Gastroesophageal sphincter (tissue), 4 donors: ENCODE measurements at regions not wholly inside any gene's neighbourhood (a gene's known extent, or its start where the extent isn't known, plus 50 kb on each side); places are given as distances from the start of the nearest gene placed in this dataset.
A peak's percentile ranks its signal among the peaks of the same experiment; 100 is the strongest.

ENCODE experiments used
- ATAC-seq: fragments of 150-250 bp; one replicate; pipeline ENCODE4 v1.9.1; 2016; ENCODE audit warnings: mild to moderate bottlenecking, moderate library complexity
- H3K27ac ChIP-seq, 4 donors: fragments of 200-600 bp; sonication (generic) in 3 of 4; 1 replicate in 3 of 4; 2 replicates in 1 of 4; pipeline ENCODE4 v1.5.1; 2016 to 2019
- H3K27me3 ChIP-seq: fragments of 200-600 bp; sonication (generic); one replicate; pipeline ENCODE4 v1.5.1; 2019
- H3K36me3 ChIP-seq, 2 donors: fragments of 200-600 bp; sonication (generic); one replicate each; pipeline ENCODE4 v1.5.1; 2019; ENCODE audit warnings: control low read depth in 1 of 2
- H3K4me1 ChIP-seq, 3 donors: fragments of 200-600 bp; sonication (generic); 1 replicate in 2 of 3; 2 replicates in 1 of 3; pipeline ENCODE4 v1.5.1; 2016 to 2019; ENCODE audit warnings: control low read depth in 2 of 3
- H3K4me3 ChIP-seq, 2 donors: fragments of 200-600 bp; sonication (generic); one replicate each; pipeline ENCODE4 v1.5.1; 2019; ENCODE audit warnings: mild to moderate bottlenecking in 1 of 2, moderate library complexity in 1 of 2
- H3K9me3 ChIP-seq, 3 donors: fragments of 200-600 bp; sonication (generic); one replicate each; pipeline ENCODE4 v1.5.1; 2017 to 2019; ENCODE audit warnings: control low read depth in 2 of 3
- EP300 ChIP-seq: sonication (generic); formaldehyde crosslinking; IDR thresholded peaks from one replicate; pipeline ENCODE4 v1.6.1; 2017; ENCODE audit warnings: antibody characterized with exemption, mild to moderate bottlenecking
- POLR2A ChIP-seq, 2 donors: fragments of 450-650 bp; IDR thresholded peaks; one replicate each; pipeline ENCODE4 v1.6.1; 2017; ENCODE audit warnings: antibody characterized with exemption in 2 of 2, mild to moderate bottlenecking in 2 of 2, moderate library complexity in 1 of 2
- POLR2AphosphoS5 ChIP-seq: sonication (generic); formaldehyde crosslinking; IDR thresholded peaks from one replicate; pipeline ENCODE4 v1.6.1; 2017; ENCODE audit warnings: antibody characterized with exemption
- WGBS, 2 donors: methylation state at CpG; one replicate each; pipeline ENCODE4 v1.1.5; 2018; ENCODE audit warnings: low coverage in 1 of 2; 5-methylcytosine and 5-hydroxymethylcytosine counted together
- TF ChIP-seq, protein P1 (sequence below), 4 experiments: fragments of 200-600 bp in 2 of 4; fragments of 450-650 bp in 2 of 4; sonication (generic) in 1 of 4; IDR thresholded peaks; one replicate each; pipeline ENCODE4 v1.5.1; 2017 to 2019; ENCODE audit warnings: antibody characterized with exemption in 4 of 4, mild to moderate bottlenecking in 2 of 4, moderate library complexity in 2 of 4

DNA sequence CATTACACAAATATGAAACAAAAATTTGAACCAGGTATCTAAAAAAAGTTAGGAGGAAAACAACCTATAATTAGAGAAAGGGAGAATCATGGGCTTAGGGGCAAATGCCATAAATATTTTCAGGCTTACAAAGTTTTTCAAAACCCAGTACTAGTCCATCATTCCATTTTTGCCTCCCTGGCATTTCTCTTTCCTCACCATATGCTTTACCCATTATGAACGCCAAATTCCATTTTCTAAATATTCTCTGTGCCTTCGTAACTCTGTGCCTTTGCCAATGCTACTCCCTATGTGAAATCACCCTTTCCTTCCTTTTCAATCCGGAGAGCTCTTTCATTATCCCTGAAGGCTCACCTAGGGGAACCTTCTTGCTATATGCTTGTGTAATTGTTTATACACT lies 434.1 kb downstream of the ZSWIM6 start:
- WGBS, 2 donors: 81 to 82% methylated on average over 3 of the region's 3 CpGs
- no peak for ATAC-seq
- TF ChIP-seq, protein P1, sequence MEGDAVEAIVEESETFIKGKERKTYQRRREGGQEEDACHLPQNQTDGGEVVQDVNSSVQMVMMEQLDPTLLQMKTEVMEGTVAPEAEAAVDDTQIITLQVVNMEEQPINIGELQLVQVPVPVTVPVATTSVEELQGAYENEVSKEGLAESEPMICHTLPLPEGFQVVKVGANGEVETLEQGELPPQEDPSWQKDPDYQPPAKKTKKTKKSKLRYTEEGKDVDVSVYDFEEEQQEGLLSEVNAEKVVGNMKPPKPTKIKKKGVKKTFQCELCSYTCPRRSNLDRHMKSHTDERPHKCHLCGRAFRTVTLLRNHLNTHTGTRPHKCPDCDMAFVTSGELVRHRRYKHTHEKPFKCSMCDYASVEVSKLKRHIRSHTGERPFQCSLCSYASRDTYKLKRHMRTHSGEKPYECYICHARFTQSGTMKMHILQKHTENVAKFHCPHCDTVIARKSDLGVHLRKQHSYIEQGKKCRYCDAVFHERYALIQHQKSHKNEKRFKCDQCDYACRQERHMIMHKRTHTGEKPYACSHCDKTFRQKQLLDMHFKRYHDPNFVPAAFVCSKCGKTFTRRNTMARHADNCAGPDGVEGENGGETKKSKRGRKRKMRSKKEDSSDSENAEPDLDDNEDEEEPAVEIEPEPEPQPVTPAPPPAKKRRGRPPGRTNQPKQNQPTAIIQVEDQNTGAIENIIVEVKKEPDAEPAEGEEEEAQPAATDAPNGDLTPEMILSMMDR (IDR thresholded peaks at IDR 0.05): no peak
- TF ChIP-seq POLR2A (IDR thresholded peaks at IDR 0.05): no peak
- no peak for TF ChIP-seq EP300
- no peak for TF ChIP-seq POLR2AphosphoS5
- Histone ChIP-seq H3K36me3 (no peaks in the 10 kb centered on the region), H3K4me1 (no peaks in the 10 kb centered on the region), H3K27me3 (no peaks in the 10 kb centered on the region), H3K27ac (no peak overlapping the region), H3K9me3 (peaks cover 0 to 19% (median 0%) of the 10 kb centered on the region in 3 donors), H3K4me3 (no peak overlapping the region)

DNA sequence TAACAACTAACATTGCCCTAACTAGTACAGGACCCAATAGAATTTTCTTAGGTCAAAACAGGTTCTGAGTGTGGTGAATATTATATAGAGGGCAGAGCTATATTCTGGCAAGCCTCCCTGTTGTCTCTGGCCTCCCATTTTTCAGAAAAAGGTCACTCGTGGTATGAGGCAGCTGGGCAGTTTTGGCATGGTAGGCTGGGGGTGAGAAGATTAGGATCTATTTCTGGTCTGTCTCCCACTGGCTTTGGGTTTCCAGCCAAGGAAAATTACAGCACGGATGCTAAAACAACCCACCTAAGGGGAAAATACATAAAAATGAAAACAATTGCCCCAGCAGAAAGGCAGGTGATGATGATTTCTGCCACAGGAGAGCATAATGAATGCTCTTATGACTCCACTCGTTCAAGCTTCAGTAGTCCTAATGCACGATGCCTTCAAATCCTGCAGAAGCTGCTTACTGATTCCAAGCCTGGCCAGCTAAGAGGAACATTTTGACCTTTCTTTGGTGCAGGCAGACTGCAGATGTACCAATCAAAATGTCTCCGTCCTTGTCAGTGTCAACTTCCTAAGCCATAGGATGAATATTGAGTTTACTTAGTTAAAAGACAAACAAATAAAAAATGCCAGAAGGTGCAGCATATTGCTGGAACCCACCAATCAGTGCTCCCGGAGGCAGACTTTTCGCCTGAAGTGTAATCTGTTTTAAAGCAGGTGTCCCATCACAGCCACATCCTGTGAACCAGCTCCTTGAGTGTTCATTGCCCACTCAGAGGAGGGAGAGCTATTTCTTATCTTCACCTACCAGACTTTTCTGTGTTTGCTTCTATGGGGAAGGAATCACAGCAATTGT lies 435.4 kb downstream of the ZSWIM6 start:
- no peaks in the 10 kb centered on the region for H3K4me1 ChIP-seq
- no peak overlapping the region for H3K27ac ChIP-seq
- ATAC-seq: no peak
- H3K36me3 ChIP-seq: no peaks in the 10 kb centered on the region
- H3K27me3 ChIP-seq: no peaks in the 10 kb centered on the region
- TF ChIP-seq POLR2A (IDR thresholded peaks at IDR 0.05): no peak
- TF ChIP-seq, protein P1 (IDR thresholded peaks at IDR 0.05): no peak
- 57 to 65% methylated on average over 3 to 7 of the region's 7 CpGs for WGBS, 2 donors
- H3K4me3 ChIP-seq: no peak overlapping the region
- peaks cover 0 to 13% (median 0%) of the 10 kb centered on the region in 3 donors for H3K9me3 ChIP-seq

DNA sequence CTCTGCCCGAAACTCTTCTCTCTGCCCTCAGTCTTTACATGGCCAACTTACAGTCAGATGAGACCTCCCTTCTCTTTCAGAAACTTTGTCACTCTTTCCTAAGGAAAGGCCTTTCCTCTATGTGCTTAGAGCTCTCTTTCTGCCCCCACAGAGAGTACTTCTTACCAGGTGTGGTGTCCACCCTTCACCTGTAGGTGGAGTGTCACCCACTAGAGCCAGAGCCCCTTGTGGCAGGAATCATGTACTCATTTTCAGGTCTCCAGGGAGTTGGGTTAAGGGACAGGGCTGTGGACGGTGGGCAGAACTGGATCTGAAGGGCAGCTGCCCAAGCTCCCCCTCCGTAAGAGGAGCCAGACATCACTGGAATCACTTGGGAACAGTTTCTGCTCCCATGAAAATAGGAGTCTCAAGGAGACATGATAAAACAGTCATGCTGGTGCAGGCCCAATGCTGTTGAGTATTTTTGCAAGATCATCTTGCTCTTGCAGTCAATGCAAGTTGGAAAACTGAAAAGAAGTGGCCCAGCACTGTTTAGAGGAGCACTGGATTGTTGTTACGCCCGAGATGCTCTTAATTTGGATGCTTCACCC lies 436.7 kb downstream of the ZSWIM6 start:
- Histone ChIP-seq H3K27me3 (no peaks in the 10 kb centered on the region), H3K4me1 (no peaks in the 10 kb centered on the region), H3K9me3 (peaks cover 0 to 3% (median 0%) of the 10 kb centered on the region in 3 donors), H3K27ac (no peak overlapping the region), H3K36me3 (no peaks in the 10 kb centered on the region), H3K4me3 (no peak overlapping the region)
- 100% methylated on average over 1 of the region's 5 CpGs; no CpG with 5 or more reads in 1 of the 2 donors for WGBS, 2 donors
- no peak for ATAC-seq
- no peak for TF ChIP-seq POLR2AphosphoS5
- no peak for TF ChIP-seq EP300
- TF ChIP-seq, protein P1 (IDR thresholded peaks at IDR 0.05): peak in 1 of 4 experiments; percentile 4
- TF ChIP-seq POLR2A (IDR thresholded peaks at IDR 0.05): no peak

DNA sequence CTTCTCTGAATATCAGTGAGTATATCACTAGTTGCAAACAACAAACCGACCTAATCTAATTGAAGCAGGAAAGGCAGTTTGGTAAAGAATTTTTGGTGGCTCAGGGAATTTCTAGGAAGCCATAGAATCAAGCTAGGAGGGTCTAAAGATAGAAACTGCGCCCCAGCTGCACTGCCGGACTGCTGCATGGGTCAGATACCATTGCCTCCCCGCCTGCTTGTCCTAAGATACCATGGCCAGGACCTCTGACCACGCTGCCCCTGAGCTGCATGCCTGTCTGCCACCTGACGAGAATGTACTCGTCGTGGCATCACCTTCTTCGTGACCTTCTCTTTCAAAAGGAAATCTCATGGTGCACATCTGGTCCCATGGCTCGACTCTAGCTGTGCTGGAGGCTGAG lies 439.0 kb downstream of the ZSWIM6 start:
- Histone ChIP-seq H3K4me3 (no peak overlapping the region), H3K9me3 (no peaks in the 10 kb centered on the region), H3K4me1 (no peaks in the 10 kb centered on the region), H3K27ac (no peak overlapping the region), H3K27me3 (peaks cover 4% of the 10 kb centered on the region), H3K36me3 (no peaks in the 10 kb centered on the region)
- TF ChIP-seq EP300 (no peak), POLR2AphosphoS5 (no peak), POLR2A (IDR thresholded peaks at IDR 0.05) (no peak)
- TF ChIP-seq, protein P1 (IDR thresholded peaks at IDR 0.05): no peak
- 64% methylated on average over 10 of the region's 10 CpGs; no CpG with 5 or more reads in 1 of the 2 donors for WGBS, 2 donors
- no peak for ATAC-seq

DNA sequence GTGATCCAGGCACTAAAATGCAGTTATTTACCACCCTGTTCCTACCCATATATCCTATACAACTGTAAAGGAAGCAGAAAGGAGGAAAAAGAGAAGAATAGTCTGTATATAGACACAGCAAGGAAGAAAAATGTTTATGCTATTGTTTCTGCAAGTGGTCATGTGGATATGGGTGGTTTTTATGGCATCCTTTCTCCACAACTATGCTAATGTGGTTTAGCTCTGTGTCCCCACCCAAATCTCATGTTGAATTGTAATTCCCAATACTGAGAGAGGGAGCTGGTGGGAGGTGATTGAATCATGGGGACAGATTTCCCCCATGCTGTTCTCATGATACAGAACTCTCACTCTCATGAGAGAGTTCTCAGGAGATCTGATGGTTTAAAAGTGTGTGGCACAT lies 439.8 kb downstream of the ZSWIM6 start:
- H3K36me3 ChIP-seq: no peaks in the 10 kb centered on the region
- no peaks in the 10 kb centered on the region for H3K4me1 ChIP-seq
- no peak for ATAC-seq
- TF ChIP-seq EP300 (no peak), POLR2A (IDR thresholded peaks at IDR 0.05) (no peak), POLR2AphosphoS5 (no peak)
- TF ChIP-seq, protein P1 (IDR thresholded peaks at IDR 0.05): no peak
- no peak overlapping the region for H3K4me3 ChIP-seq
- no peak overlapping the region for H3K27ac ChIP-seq
- H3K9me3 ChIP-seq: no peaks in the 10 kb centered on the region
- H3K27me3 ChIP-seq: peaks cover 11% of the 10 kb centered on the region
